WTC11 (cell line): ENCODE measurements at regions not wholly inside any gene's neighbourhood (a gene's known extent, or its start where the extent isn't known, plus 50 kb on each side); places are given as distances from the start of the nearest gene placed in this dataset.

Experiments
- ATAC-seq: fragments of 200-7000 bp; cut with Tn5 transposase; 2 replicates; pipeline ENCODE4 v1.10.0; 2021; ENCODE audit warnings: mild to moderate bottlenecking, moderate library complexity
- CTCF ChIA-PET: fragments of 300-600 bp; sonication (Branson Sonifier 250); formaldehyde crosslinking; loops from one replicate; lab custom pipeline; 2021; ENCODE audit warnings: antibody characterized with exemption; lab: Charles Lee
- POLR2A ChIA-PET: fragments of 350-600 bp; sonication (Branson Sonifier 250); formaldehyde crosslinking; loops from one replicate; lab custom pipeline; 2021; ENCODE audit warnings: antibody characterized with exemption; lab: Charles Lee
- DNase-seq: peaks from one replicate; pipeline ENCODE4 v3.0.0; 2021; ENCODE audit warnings: low spot score
- H3K27ac Mint-ChIP-seq: 2 replicates; pipeline ENCODE4 v1.8.0; 2021; ENCODE audit warnings: mixed read lengths
- H3K27me3 Mint-ChIP-seq: 2 replicates; pipeline ENCODE4 v1.8.0; 2021; ENCODE audit warnings: low read depth, mild to moderate bottlenecking, moderate library complexity, mixed read lengths
- H3K36me3 Mint-ChIP-seq: 2 replicates; pipeline ENCODE4 v1.8.0; 2021; ENCODE audit warnings: mixed read lengths
- H3K4me1 Mint-ChIP-seq: 2 replicates; pipeline ENCODE4 v1.8.0; 2022; ENCODE audit warnings: mixed read lengths
- H3K4me3 Mint-ChIP-seq: 2 replicates; pipeline ENCODE4 v1.8.0; 2021; ENCODE audit warnings: mild to moderate bottlenecking, moderate library complexity, mixed read lengths
- H3K9me3 Mint-ChIP-seq: 2 replicates; pipeline ENCODE4 v1.8.0; 2021; ENCODE audit warnings: mixed read lengths
- CREM ChIP-seq: sonication (generic); formaldehyde crosslinking; IDR thresholded peaks from 2 replicates; pipeline ENCODE4 v1.8.1; 2022; ENCODE audit warnings: mild to moderate bottlenecking, missing genetic modification reagents, moderate library complexity
- GRHL2 ChIP-seq: fragments of 250-450 bp; sonication (Bioruptor Pico); IDR thresholded peaks from 2 replicates; pipeline ENCODE4 v1.8.0; 2022; ENCODE audit warnings: mild to moderate bottlenecking, moderate library complexity; ENCODE audit not compliant: insufficient replicate concordance, severe bottlenecking
- GTF2I ChIP-seq: fragments of 250-450 bp; sonication (Bioruptor Pico); conservative IDR thresholded peaks from 2 replicates; pipeline ENCODE4 v1.4.0; 2021; ENCODE audit warnings: mild to moderate bottlenecking
- JUN ChIP-seq: sonication (generic); formaldehyde crosslinking; IDR thresholded peaks from 2 replicates; pipeline ENCODE4 v1.8.0; 2023; ENCODE audit warnings: mild to moderate bottlenecking, missing genetic modification reagents
- MYBL2 ChIP-seq: sonication (generic); formaldehyde crosslinking; IDR thresholded peaks from 2 replicates; pipeline ENCODE4 v1.8.1; 2023; ENCODE audit warnings: mild to moderate bottlenecking, moderate library complexity, missing genetic modification reagents
- NFYB ChIP-seq: sonication (generic); formaldehyde crosslinking; conservative IDR thresholded peaks from 2 replicates; pipeline ENCODE4 v1.8.0; 2022; ENCODE audit warnings: low read depth, missing genetic modification reagents
- NR3C1 ChIP-seq: sonication (generic); formaldehyde crosslinking; conservative IDR thresholded peaks from 2 replicates; pipeline ENCODE4 v1.8.1; 2023; ENCODE audit warnings: low read depth, mild to moderate bottlenecking, missing genetic modification reagents
- OVOL2 ChIP-seq: fragments of 250-450 bp; sonication (Bioruptor Pico); IDR thresholded peaks from 2 replicates; pipeline ENCODE4 v1.9.0; 2021; ENCODE audit warnings: mild to moderate bottlenecking, borderline replicate concordance
- RELA ChIP-seq: sonication (generic); formaldehyde crosslinking; IDR thresholded peaks from 2 replicates; pipeline ENCODE4 v1.8.1; 2022; ENCODE audit warnings: missing genetic modification reagents, mild to moderate bottlenecking, borderline replicate concordance
- RORB ChIP-seq: fragments of 250-450 bp; sonication (Bioruptor Pico); IDR thresholded peaks from 2 replicates; pipeline ENCODE4 v1.9.0; 2021; ENCODE audit warnings: mild to moderate bottlenecking
- SOX15 ChIP-seq: fragments of 250-450 bp; sonication (Bioruptor Pico); IDR thresholded peaks from 2 replicates; pipeline ENCODE4 v1.9.0; 2021; ENCODE audit warnings: mild to moderate bottlenecking
- SP1 ChIP-seq: sonication (generic); formaldehyde crosslinking; conservative IDR thresholded peaks from 2 replicates; pipeline ENCODE4 v1.8.1; 2022; ENCODE audit warnings: missing genetic modification reagents
- TEAD1 ChIP-seq: sonication (generic); formaldehyde crosslinking; IDR thresholded peaks from 2 replicates; pipeline ENCODE4 v1.8.0; 2022; ENCODE audit warnings: mild to moderate bottlenecking, missing genetic modification reagents
- ZNF263 ChIP-seq: sonication (generic); formaldehyde crosslinking; IDR thresholded peaks from 2 replicates; pipeline ENCODE4 v1.8.1; 2022; ENCODE audit warnings: low read depth, mild to moderate bottlenecking, moderate library complexity, missing genetic modification reagents
- ZNF396 ChIP-seq: fragments of 250-450 bp; sonication (Bioruptor Pico); IDR thresholded peaks from 2 replicates; pipeline ENCODE4 v1.8.0; 2021; ENCODE audit warnings: mild to moderate bottlenecking, moderate library complexity, borderline replicate concordance
- ZNF671 ChIP-seq: fragments of 250-450 bp; sonication (Bioruptor Pico); IDR thresholded peaks from 2 replicates; pipeline ENCODE4 v1.8.0; 2021; ENCODE audit warnings: mild to moderate bottlenecking
- TF ChIP-seq, protein P1 (sequence below): sonication (generic); formaldehyde crosslinking; IDR thresholded peaks from 2 replicates; pipeline ENCODE4 v1.8.1; 2022; ENCODE audit warnings: mild to moderate bottlenecking, moderate library complexity, missing genetic modification reagents
- TF ChIP-seq, protein P2 (sequence below): fragments of 250-450 bp; sonication (Bioruptor Pico); IDR thresholded peaks from 2 replicates; pipeline ENCODE4 v1.9.0; 2021; ENCODE audit warnings: moderate library complexity, mild to moderate bottlenecking, inconsistent platforms, borderline replicate concordance
- TF ChIP-seq, protein P3 (sequence below): fragments of 200-600 bp; IDR thresholded peaks from 2 replicates; pipeline ENCODE4 v1.8.0; 2022; ENCODE audit warnings: antibody characterized with exemption
- TF ChIP-seq, protein P4 (sequence below): sonication (generic); formaldehyde crosslinking; IDR thresholded peaks from 2 replicates; pipeline ENCODE4 v1.8.1; 2022; ENCODE audit warnings: missing genetic modification reagents, borderline replicate concordance
- TF ChIP-seq, protein P5 (sequence below): sonication (generic); formaldehyde crosslinking; IDR thresholded peaks from 2 replicates; pipeline ENCODE4 v1.8.1; 2023; ENCODE audit warnings: mild to moderate bottlenecking, missing genetic modification reagents, moderate library complexity

DNA sequence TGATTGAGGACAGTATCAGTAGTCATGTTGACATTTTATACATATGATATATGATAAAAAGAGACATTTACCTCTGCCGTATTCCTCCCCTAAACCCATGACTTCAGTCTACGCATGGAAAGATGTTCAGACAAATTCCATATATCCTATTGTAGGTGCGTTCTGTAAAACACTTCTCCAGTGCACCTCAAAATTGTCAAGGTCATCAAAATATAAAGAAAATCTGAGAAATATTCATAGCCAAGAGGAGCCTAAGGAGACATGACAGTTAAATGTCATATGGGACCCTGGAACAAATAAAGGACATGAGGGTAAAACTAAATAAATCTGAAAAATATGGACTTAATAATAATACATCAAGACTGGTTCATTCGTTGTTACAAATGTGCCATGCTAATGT, 71.5 kb downstream of the CCER1 start:
- ChIA-PET CTCF (no interaction called here), POLR2A (no interaction called here)
- no peaks in the 10 kb centered on the region for H3K36me3 Mint-ChIP-seq
- DNase-seq, result no peak
- H3K4me3 Mint-ChIP-seq, result no peak overlapping the region
- H3K27me3 Mint-ChIP-seq, result no peaks in the 10 kb centered on the region
- H3K9me3 Mint-ChIP-seq, result peaks cover 2% of the 10 kb centered on the region
- no peak overlapping the region for H3K27ac Mint-ChIP-seq
- ATAC-seq, result no peak
- no peaks in the 10 kb centered on the region for H3K4me1 Mint-ChIP-seq
- TF ChIP-seq CREM (CRISPR knock-in tag) (no peak), ZNF671 (no peak), OVOL2 (CRISPR knock-in tag) (no peak)

DNA sequence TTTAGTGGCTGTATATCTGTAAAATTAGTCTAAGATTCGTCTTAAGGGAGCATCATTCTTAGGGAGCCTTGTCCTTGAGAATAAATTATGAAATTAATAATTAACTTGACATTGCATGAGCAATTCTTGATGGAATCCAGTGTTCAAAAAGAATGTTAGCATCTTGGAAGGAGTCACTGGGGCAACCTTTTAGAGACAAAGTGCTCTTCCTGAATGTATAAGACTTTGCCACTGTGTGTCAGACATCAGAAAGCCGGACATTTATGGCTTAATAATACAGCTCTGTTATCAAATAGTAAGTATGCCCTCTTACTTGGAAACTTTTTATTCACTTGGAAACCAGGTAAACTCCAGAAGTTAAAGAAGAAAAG, 83.3 kb downstream of the CCER1 start:
- ATAC-seq, result no peak
- H3K36me3 Mint-ChIP-seq, result no peaks in the 10 kb centered on the region
- no peaks in the 10 kb centered on the region for H3K27me3 Mint-ChIP-seq
- POLR2A ChIA-PET, result no interaction called here
- no peak overlapping the region for H3K27ac Mint-ChIP-seq
- TF ChIP-seq SOX15 (CRISPR knock-in tag) (no peak), NR3C1 (CRISPR knock-in tag) (no peak), RELA (CRISPR knock-in tag) (no peak), GRHL2 (CRISPR knock-in tag) (no peak), RORB (CRISPR knock-in tag) (no peak), SP1 (no peak), ZNF396 (CRISPR knock-in tag) (no peak), GTF2I (CRISPR knock-in tag) (no peak), TEAD1 (CRISPR knock-in tag) (no peak), MYBL2 (CRISPR knock-in tag) (no peak), ZNF263 (no peak), NFYB (CRISPR knock-in tag) (no peak), JUN (CRISPR knock-in tag) (no peak)
- TF ChIP-seq, protein P1, sequence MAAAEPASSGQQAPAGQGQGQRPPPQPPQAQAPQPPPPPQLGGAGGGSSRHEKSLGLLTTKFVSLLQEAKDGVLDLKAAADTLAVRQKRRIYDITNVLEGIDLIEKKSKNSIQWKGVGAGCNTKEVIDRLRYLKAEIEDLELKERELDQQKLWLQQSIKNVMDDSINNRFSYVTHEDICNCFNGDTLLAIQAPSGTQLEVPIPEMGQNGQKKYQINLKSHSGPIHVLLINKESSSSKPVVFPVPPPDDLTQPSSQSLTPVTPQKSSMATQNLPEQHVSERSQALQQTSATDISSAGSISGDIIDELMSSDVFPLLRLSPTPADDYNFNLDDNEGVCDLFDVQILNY, result no peak
- TF ChIP-seq, protein P2, sequence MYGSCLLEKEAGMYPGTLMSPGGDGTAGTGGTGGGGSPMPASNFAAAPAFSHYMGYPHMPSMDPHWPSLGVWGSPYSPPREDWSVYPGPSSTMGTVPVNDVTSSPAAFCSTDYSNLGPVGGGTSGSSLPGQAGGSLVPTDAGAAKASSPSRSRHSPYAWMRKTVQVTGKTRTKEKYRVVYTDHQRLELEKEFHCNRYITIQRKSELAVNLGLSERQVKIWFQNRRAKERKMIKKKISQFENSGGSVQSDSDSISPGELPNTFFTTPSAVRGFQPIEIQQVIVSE, result no peak
- TF ChIP-seq, protein P3, sequence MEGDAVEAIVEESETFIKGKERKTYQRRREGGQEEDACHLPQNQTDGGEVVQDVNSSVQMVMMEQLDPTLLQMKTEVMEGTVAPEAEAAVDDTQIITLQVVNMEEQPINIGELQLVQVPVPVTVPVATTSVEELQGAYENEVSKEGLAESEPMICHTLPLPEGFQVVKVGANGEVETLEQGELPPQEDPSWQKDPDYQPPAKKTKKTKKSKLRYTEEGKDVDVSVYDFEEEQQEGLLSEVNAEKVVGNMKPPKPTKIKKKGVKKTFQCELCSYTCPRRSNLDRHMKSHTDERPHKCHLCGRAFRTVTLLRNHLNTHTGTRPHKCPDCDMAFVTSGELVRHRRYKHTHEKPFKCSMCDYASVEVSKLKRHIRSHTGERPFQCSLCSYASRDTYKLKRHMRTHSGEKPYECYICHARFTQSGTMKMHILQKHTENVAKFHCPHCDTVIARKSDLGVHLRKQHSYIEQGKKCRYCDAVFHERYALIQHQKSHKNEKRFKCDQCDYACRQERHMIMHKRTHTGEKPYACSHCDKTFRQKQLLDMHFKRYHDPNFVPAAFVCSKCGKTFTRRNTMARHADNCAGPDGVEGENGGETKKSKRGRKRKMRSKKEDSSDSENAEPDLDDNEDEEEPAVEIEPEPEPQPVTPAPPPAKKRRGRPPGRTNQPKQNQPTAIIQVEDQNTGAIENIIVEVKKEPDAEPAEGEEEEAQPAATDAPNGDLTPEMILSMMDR, result no peak
- TF ChIP-seq, protein P4, sequence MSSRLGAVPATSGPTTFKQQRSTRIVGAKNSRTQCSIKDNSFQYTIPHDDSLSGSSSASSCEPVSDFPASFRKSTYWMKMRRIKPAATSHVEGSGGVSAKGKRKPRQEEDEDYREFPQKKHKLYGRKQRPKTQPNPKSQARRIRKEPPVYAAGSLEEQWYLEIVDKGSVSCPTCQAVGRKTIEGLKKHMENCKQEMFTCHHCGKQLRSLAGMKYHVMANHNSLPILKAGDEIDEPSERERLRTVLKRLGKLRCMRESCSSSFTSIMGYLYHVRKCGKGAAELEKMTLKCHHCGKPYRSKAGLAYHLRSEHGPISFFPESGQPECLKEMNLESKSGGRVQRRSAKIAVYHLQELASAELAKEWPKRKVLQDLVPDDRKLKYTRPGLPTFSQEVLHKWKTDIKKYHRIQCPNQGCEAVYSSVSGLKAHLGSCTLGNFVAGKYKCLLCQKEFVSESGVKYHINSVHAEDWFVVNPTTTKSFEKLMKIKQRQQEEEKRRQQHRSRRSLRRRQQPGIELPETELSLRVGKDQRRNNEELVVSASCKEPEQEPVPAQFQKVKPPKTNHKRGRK (CRISPR knock-in tag), result no peak
- TF ChIP-seq, protein P5, sequence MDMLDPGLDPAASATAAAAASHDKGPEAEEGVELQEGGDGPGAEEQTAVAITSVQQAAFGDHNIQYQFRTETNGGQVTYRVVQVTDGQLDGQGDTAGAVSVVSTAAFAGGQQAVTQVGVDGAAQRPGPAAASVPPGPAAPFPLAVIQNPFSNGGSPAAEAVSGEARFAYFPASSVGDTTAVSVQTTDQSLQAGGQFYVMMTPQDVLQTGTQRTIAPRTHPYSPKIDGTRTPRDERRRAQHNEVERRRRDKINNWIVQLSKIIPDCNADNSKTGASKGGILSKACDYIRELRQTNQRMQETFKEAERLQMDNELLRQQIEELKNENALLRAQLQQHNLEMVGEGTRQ (CRISPR knock-in tag), result no peak
- no peak overlapping the region for H3K4me3 Mint-ChIP-seq
- CTCF ChIA-PET, result no interaction called here
- no peaks in the 10 kb centered on the region for H3K4me1 Mint-ChIP-seq
- no peak for DNase-seq
- H3K9me3 Mint-ChIP-seq, result peaks cover 15% of the 10 kb centered on the region; the same call in 1 of the 2 replicates
